ENCODE measurements at regions not wholly inside any gene's neighbourhood (a gene's known extent, or its start where the extent isn't known, plus 50 kb on each side); places are given as distances from the start of the nearest gene placed in this dataset.

GRCh38 chr3:72553298-72553697, 294.9 kb downstream of the SHQ1 start:
- TF ChIP-seq POLR2A (IDR thresholded peaks at IDR 0.05), result no peak
- TF ChIP-seq CTCF (IDR thresholded peaks at IDR 0.05 in 4 of 5, conservative IDR thresholded peaks at IDR 0.05 in 1 of 5), result no peak
- in situ Hi-C loops (cut with MboI; ENCODE audit: low sequenced_read_pairs in 4 of 4) (no loop called here), intact Hi-C loops (cut with DNase I; ENCODE audit: low total_unique reads) (no loop called here)
- Histone ChIP-seq H3K4me1 (no peaks in the 10 kb centered on the region), H3K27ac (no peak overlapping the region), H3K4me3 (no peak overlapping the region), H3K27me3 (no peaks in the 10 kb centered on the region), H3K9me3 (no peaks in the 10 kb centered on the region), H3K36me3 (no peaks in the 10 kb centered on the region)
- ATAC-seq, result no peak
- no peak for DNase-seq

- Histone ChIP-seq H3K27me3 (no peaks in the 10 kb centered on the region), H3K36me3 (no peaks in the 10 kb centered on the region), H3K9me3 (no peaks in the 10 kb centered on the region), H3K27ac (no peak overlapping the region), H3K4me1 (no peaks in the 10 kb centered on the region), H3K4me3 (no peak overlapping the region)
- in situ Hi-C loops (cut with MboI; ENCODE audit: low sequenced_read_pairs in 4 of 4), result no loop called here
- intact Hi-C loops (cut with DNase I; ENCODE audit: low total_unique reads), result no loop called here
- ATAC-seq (no peak), DNase-seq (no peak)
- TF ChIP-seq CTCF (IDR thresholded peaks at IDR 0.05 in 4 of 5, conservative IDR thresholded peaks at IDR 0.05 in 1 of 5), result no peak
- no peak for TF ChIP-seq POLR2A (IDR thresholded peaks at IDR 0.05)
Measured at GRCh38 chr3:72550582-72551262, 297.5 kb downstream of the SHQ1 start.

GRCh38 chr3:72549761-72550581, 298.3 kb downstream of the SHQ1 start:
- H3K36me3 ChIP-seq, result no peaks in the 10 kb centered on the region
- no peaks in the 10 kb centered on the region for H3K27me3 ChIP-seq
- in situ Hi-C loops (cut with MboI; ENCODE audit: low sequenced_read_pairs in 4 of 4) (no loop called here), intact Hi-C loops (cut with DNase I; ENCODE audit: low total_unique reads) (no loop called here)
- H3K4me1 ChIP-seq, result no peaks in the 10 kb centered on the region
- ATAC-seq (no peak), DNase-seq (no peak)
- TF ChIP-seq POLR2A (IDR thresholded peaks at IDR 0.05), result no peak
- no peaks in the 10 kb centered on the region for H3K9me3 ChIP-seq
- no peak overlapping the region for H3K4me3 ChIP-seq
- no peak overlapping the region for H3K27ac ChIP-seq

- H3K27me3 ChIP-seq, result no peaks in the 10 kb centered on the region
- DNase-seq (no peak), ATAC-seq (no peak)
- H3K9me3 ChIP-seq, result no peaks in the 10 kb centered on the region
- no peak overlapping the region for H3K27ac ChIP-seq
- H3K4me1 ChIP-seq, result no peaks in the 10 kb centered on the region
- H3K4me3 ChIP-seq, result no peak overlapping the region
- in situ Hi-C loops (cut with MboI; ENCODE audit: low sequenced_read_pairs in 4 of 4) (no loop called here), intact Hi-C loops (cut with DNase I; ENCODE audit: low total_unique reads) (no loop called here)
- no peak for TF ChIP-seq CTCF (IDR thresholded peaks at IDR 0.05 in 4 of 5, conservative IDR thresholded peaks at IDR 0.05 in 1 of 5)
- no peak for TF ChIP-seq POLR2A (IDR thresholded peaks at IDR 0.05)
- no peaks in the 10 kb centered on the region for H3K36me3 ChIP-seq
Measured at GRCh38 chr3:72548981-72549380, 299.3 kb downstream of the SHQ1 start.

- intact Hi-C loops (cut with DNase I; ENCODE audit: low total_unique reads), result no loop called here
- Histone ChIP-seq H3K9me3 (no peaks in the 10 kb centered on the region), H3K27me3 (no peaks in the 10 kb centered on the region), H3K4me1 (no peaks in the 10 kb centered on the region), H3K36me3 (no peaks in the 10 kb centered on the region), H3K4me3 (no peak overlapping the region), H3K27ac (no peak overlapping the region)
- in situ Hi-C loops (cut with MboI; ENCODE audit: low sequenced_read_pairs in 4 of 4), result no loop called here
- DNase-seq (no peak), ATAC-seq (no peak)
- TF ChIP-seq CTCF (IDR thresholded peaks at IDR 0.05 in 4 of 5, conservative IDR thresholded peaks at IDR 0.05 in 1 of 5) (no peak), POLR2A (IDR thresholded peaks at IDR 0.05) (no peak)
Measured at GRCh38 chr3:72548461-72548860, 299.8 kb downstream of the SHQ1 start.

Data from gastrocnemius medialis (tissue), 4 donors.